ENCODE measurements at regions not wholly inside any gene's neighbourhood (a gene's known extent, or its start where the extent isn't known, plus 50 kb on each side); places are given as distances from the start of the nearest gene placed in this dataset.

DNA sequence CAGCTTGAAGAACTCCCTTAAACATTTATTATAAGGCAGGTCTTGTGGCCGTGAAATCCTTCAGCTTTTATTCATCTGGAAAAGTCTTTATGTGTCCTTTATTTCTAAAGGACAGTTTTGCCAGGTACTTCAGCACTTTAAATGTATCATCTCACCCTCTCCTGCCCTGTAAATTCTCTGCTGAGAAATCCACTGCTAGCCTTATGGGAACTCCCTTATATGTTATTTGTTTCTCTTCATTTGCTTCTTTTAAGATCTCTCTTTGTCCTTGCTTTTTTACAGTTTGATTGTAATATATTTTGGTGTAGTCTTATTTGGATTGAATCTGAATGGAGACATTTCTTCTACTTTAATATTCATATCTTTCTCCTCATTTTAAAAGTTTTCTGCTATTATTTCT lies 86.7 kb upstream of the RBMS3 start:
- no peak for TF ChIP-seq GATA2 (IDR thresholded peaks at IDR 0.05; ENCODE audit: low read depth, low read length)
- no peak for TF ChIP-seq GATA3 (IDR thresholded peaks at IDR 0.05; ENCODE audit: low read depth, low read length)

All from SH-SY5Y (cell line).